ENCODE measurements at regions not wholly inside any gene's neighbourhood (a gene's known extent, or its start where the extent isn't known, plus 50 kb on each side); places are given as distances from the start of the nearest gene placed in this dataset.

- no peak overlapping the region for H2AFZ ChIP-seq (ENCODE audit: control insufficient read depth, low read depth, low read length)
- no peaks in the 10 kb centered on the region for H3K36me3 ChIP-seq (ENCODE audit: control insufficient read depth in 2 of 2, insufficient read depth in 2 of 2, low read length in 1 of 2)
- no peak for FAIRE-seq
- DNase-seq (ENCODE audit: low read depth, low spot score) = no peak
- H3K4me3 ChIP-seq = no peak overlapping the region
- BruUV-seq (replicated peaks) = no TSS peak
- ChIA-PET POLR2A (no interaction called here), SMC1A (ENCODE audit: uncharacterized antibody, unreplicated experiment) (no interaction called here), CTCF (interaction anchor here (0.8 kb wide), 1 partner anchor 16 kb away, joined by 3 read pairs; no protein-coding TSS in a partner anchor), RAD21 (ENCODE audit: unreplicated experiment) (no interaction called here)
- no peaks in the 10 kb centered on the region for H4K20me1 ChIP-seq (ENCODE audit: control insufficient read depth, insufficient read depth)
- H3K27me3 ChIP-seq (replicated peaks in 1 of 2; ENCODE audit: control insufficient read depth in 2 of 2, insufficient read depth in 2 of 2, low read length in 1 of 2) = no peaks in the 10 kb centered on the region
- H3K4me1 ChIP-seq (ENCODE audit: control insufficient read depth, insufficient read depth, low read length) = no peaks in the 10 kb centered on the region
- TF ChIP-seq CBFB (IDR thresholded peaks at IDR 0.05; ENCODE audit: low read depth) (no peak), NRF1 (conservative IDR thresholded peaks at IDR 0.05; ENCODE audit: low read depth, low read length) (no peak), ZNF274 (IDR thresholded peaks at IDR 0.05; ENCODE audit: insufficient read depth, insufficient read length) (no peak), SIN3A (IDR thresholded peaks at IDR 0.05; ENCODE audit: low read depth, low read length) (no peak), MTA2 (IDR thresholded peaks at IDR 0.05; ENCODE audit: low read depth) (no peak), RBBP5 (conservative IDR thresholded peaks at IDR 0.05) (no peak)
- in situ Hi-C loops (cut with MboI) (no loop called here), intact Hi-C loops (cut with micrococcal nuclease; ENCODE audit: unreplicated experiment) (no loop called here)
- H3K9me3 ChIP-seq (replicated peaks; ENCODE audit: control insufficient read depth, insufficient read depth, low read length) = no peaks in the 10 kb centered on the region
- no peak overlapping the region for H3K27ac ChIP-seq (ENCODE audit: control insufficient read depth, insufficient read depth)
- ATAC-seq = no peak
- H3K4me2 ChIP-seq (ENCODE audit: control insufficient read depth, insufficient read depth) = no peak overlapping the region
- no peaks in the 10 kb centered on the region for H3K79me2 ChIP-seq (ENCODE audit: control insufficient read depth, insufficient read depth, low read length)
- H3K9ac ChIP-seq (ENCODE audit: control insufficient read depth, insufficient read depth, low read length) = no peak overlapping the region
Observed at GRCh38 chr18:66119347-66119746, 368.5 kb downstream of the CDH7 start.

- FAIRE-seq (no peak), DNase-seq (ENCODE audit: low read depth, low spot score) (no peak), ATAC-seq (no peak)
- Histone ChIP-seq H3K36me3 (ENCODE audit: control insufficient read depth in 2 of 2, insufficient read depth in 2 of 2, low read length in 1 of 2) (no peaks in the 10 kb centered on the region), H3K27me3 (replicated peaks in 1 of 2; ENCODE audit: control insufficient read depth in 2 of 2, insufficient read depth in 2 of 2, low read length in 1 of 2) (no peaks in the 10 kb centered on the region; a peak in 1 of 4 replicates), H3K79me2 (ENCODE audit: control insufficient read depth, insufficient read depth, low read length) (no peaks in the 10 kb centered on the region), H2AFZ (ENCODE audit: control insufficient read depth, low read depth, low read length) (no peak overlapping the region), H3K4me1 (ENCODE audit: control insufficient read depth, insufficient read depth, low read length) (no peaks in the 10 kb centered on the region), H3K9ac (ENCODE audit: control insufficient read depth, insufficient read depth, low read length) (no peak overlapping the region), H4K20me1 (ENCODE audit: control insufficient read depth, insufficient read depth) (no peaks in the 10 kb centered on the region), H3K27ac (ENCODE audit: control insufficient read depth, insufficient read depth) (no peak overlapping the region), H3K9me3 (replicated peaks; ENCODE audit: control insufficient read depth, insufficient read depth, low read length) (no peaks in the 10 kb centered on the region), H3K4me3 (no peak overlapping the region), H3K4me2 (ENCODE audit: control insufficient read depth, insufficient read depth) (no peak overlapping the region)
- WGBS (ENCODE audit: insufficient coverage, insufficient replicate concordance, low lambda C conversion rate, missing lambda C conversion rate) = 47% methylated on average over 13 of the region's 13 CpGs
- BruUV-seq (replicated peaks) = no TSS peak
- ChIA-PET POLR2A (no interaction called here), CTCF (no interaction called here), SMC1A (ENCODE audit: uncharacterized antibody, unreplicated experiment) (no interaction called here), RAD21 (ENCODE audit: unreplicated experiment) (no interaction called here)
- in situ Hi-C loops (cut with MboI) = no loop called here
- intact Hi-C loops (cut with micrococcal nuclease; ENCODE audit: unreplicated experiment) = no loop called here
- TF ChIP-seq IRF4 (IDR thresholded peaks at IDR 0.05; ENCODE audit: low read depth, low read length) (no peak), SMARCA5 (IDR thresholded peaks at IDR 0.05) (no peak), RELA (IDR thresholded peaks at IDR 0.05; ENCODE audit: borderline replicate concordance, partially characterized antibody) (no peak), KLF5 (IDR thresholded peaks at IDR 0.05; ENCODE audit: partially characterized antibody) (no peak), ZBTB11 (CRISPR knock-in tag; IDR thresholded peaks at IDR 0.05) (no peak), POLR2AphosphoS2 (IDR thresholded peaks at IDR 0.05; ENCODE audit: low read depth, low read length) (no peak), RBBP5 (conservative IDR thresholded peaks at IDR 0.05) (no peak), PKNOX1 (IDR thresholded peaks at IDR 0.05) (no peak)
Observed at GRCh38 chr18:66111018-66111417, 360.2 kb downstream of the CDH7 start.
